Smooth muscle cell (in vitro differentiated cells): ENCODE measurements at regions not wholly inside any gene's neighbourhood (a gene's known extent, or its start where the extent isn't known, plus 50 kb on each side); places are given as distances from the start of the nearest gene placed in this dataset.

ENCODE experiments used
- DNase-seq: peaks from one replicate; lab custom pipeline; 2025; ENCODE audit not compliant: unreplicated experiment; lab: John Stamatoyannopoulos, UW
- H2AFZ ChIP-seq: fragments of 200-600 bp; sonication (generic); 2 replicates; pipeline ENCODE4 v1.6.0; 2016; ENCODE audit warnings: antibody characterized with exemption, low read depth, mild to moderate bottlenecking
- H3F3A ChIP-seq: fragments of 200-600 bp; sonication (generic); 2 replicates; pipeline ENCODE4 v1.6.0; 2017; ENCODE audit warnings: antibody characterized with exemption, low read depth
- H3K27ac ChIP-seq: fragments of 200-600 bp; sonication (generic); 2 replicates; pipeline ENCODE4 v1.5.1; 2016; ENCODE audit warnings: low read depth, mild to moderate bottlenecking
- H3K27me3 ChIP-seq: fragments of 200-600 bp; sonication (generic); 2 replicates; pipeline ENCODE4 v1.6.1; 2016; ENCODE audit warnings: low read depth, mild to moderate bottlenecking
- H3K36me3 ChIP-seq: fragments of 200-600 bp; sonication (generic); 2 replicates; pipeline ENCODE4 v1.5.1; 2016; ENCODE audit warnings: low read depth
- H3K4me1 ChIP-seq: fragments of 200-600 bp; sonication (generic); 2 replicates; pipeline ENCODE4 v1.5.1; 2016; ENCODE audit warnings: low read depth
- H3K4me2 ChIP-seq: fragments of 200-600 bp; sonication (generic); 2 replicates; pipeline ENCODE4 v1.6.0; 2016; ENCODE audit warnings: mild to moderate bottlenecking
- H3K4me3 ChIP-seq: fragments of 200-600 bp; sonication (generic); 2 replicates; pipeline ENCODE4 v1.5.1; 2016; ENCODE audit warnings: mild to moderate bottlenecking
- H3K79me2 ChIP-seq: fragments of 200-600 bp; sonication (generic); 2 replicates; pipeline ENCODE4 v1.6.0; 2016; ENCODE audit warnings: low read depth, mild to moderate bottlenecking
- H3K9ac ChIP-seq: fragments of 200-600 bp; sonication (generic); 2 replicates; pipeline ENCODE4 v1.6.0; 2016; ENCODE audit warnings: low read depth
- H3K9me3 ChIP-seq: fragments of 200-600 bp; sonication (generic); replicated peaks from 2 replicates; pipeline ENCODE4 v1.5.1; 2016; ENCODE audit warnings: low read depth
- H4K20me1 ChIP-seq: fragments of 200-600 bp; sonication (generic); 2 replicates; pipeline ENCODE4 v1.6.0; 2016; ENCODE audit warnings: low read depth
- CTCF ChIP-seq: fragments of 200-600 bp; sonication (generic); IDR thresholded peaks from 2 replicates; pipeline ENCODE4 v1.5.1; 2017; ENCODE audit warnings: borderline replicate concordance, mild to moderate bottlenecking, antibody characterized with exemption; ENCODE audit not compliant: insufficient read depth, poor library complexity, severe bottlenecking
- WGBS: methylation state at CpG from one replicate; pipeline ENCODE4 v1.1.7; 2016; ENCODE audit warnings: low lambda C conversion rate; 5-methylcytosine and 5-hydroxymethylcytosine counted together

GRCh38 chr2:212695426-212695825, 156.8 kb upstream of the ERBB4 start:
- H3K4me2 ChIP-seq: no peak overlapping the region
- H3K27ac ChIP-seq: no peak overlapping the region
- H2AFZ ChIP-seq: no peak overlapping the region
- no peak for TF ChIP-seq CTCF
- no peak overlapping the region for H3K9ac ChIP-seq
- no peaks in the 10 kb centered on the region for H3K9me3 ChIP-seq
- H3K27me3 ChIP-seq: no peaks in the 10 kb centered on the region
- H3K4me3 ChIP-seq: no peak overlapping the region
- H3K36me3 ChIP-seq: no peaks in the 10 kb centered on the region
- H3K79me2 ChIP-seq: no peaks in the 10 kb centered on the region
- WGBS: 84% methylated on average over 1 of the region's 1 CpG
- no peaks in the 10 kb centered on the region for H3F3A ChIP-seq
- H4K20me1 ChIP-seq: no peaks in the 10 kb centered on the region
- DNase-seq: no peak
- H3K4me1 ChIP-seq: peaks cover 6% of the 10 kb centered on the region

GRCh38 chr2:212694398-212694797, 155.8 kb upstream of the ERBB4 start:
- Histone ChIP-seq H3K4me1 (peaks cover 6% of the 10 kb centered on the region), H3K79me2 (no peaks in the 10 kb centered on the region), H3K9me3 (no peaks in the 10 kb centered on the region), H3K9ac (no peak overlapping the region), H3F3A (no peaks in the 10 kb centered on the region), H4K20me1 (no peaks in the 10 kb centered on the region), H3K4me2 (no peak overlapping the region), H3K27ac (no peak overlapping the region), H2AFZ (peak overlapping the region; percentile 62), H3K27me3 (no peaks in the 10 kb centered on the region), H3K36me3 (no peaks in the 10 kb centered on the region), H3K4me3 (no peak overlapping the region)
- no peak for TF ChIP-seq CTCF
- no peak for DNase-seq
- WGBS: 67% methylated on average over 3 of the region's 3 CpGs

GRCh38 chr2:212692466-212692865, 153.9 kb upstream of the ERBB4 start:
- Histone ChIP-seq H3K27me3 (no peaks in the 10 kb centered on the region), H3K27ac (no peak overlapping the region), H3K4me3 (no peak overlapping the region), H3K79me2 (no peaks in the 10 kb centered on the region), H4K20me1 (no peaks in the 10 kb centered on the region), H3K9ac (no peak overlapping the region), H2AFZ (peak overlapping the region; percentile 64), H3K9me3 (no peaks in the 10 kb centered on the region), H3F3A (no peaks in the 10 kb centered on the region), H3K36me3 (no peaks in the 10 kb centered on the region), H3K4me2 (peak overlapping the region; percentile 24), H3K4me1 (peaks cover 6% of the 10 kb centered on the region)
- TF ChIP-seq CTCF: no peak
- 59% methylated on average over 3 of the region's 3 CpGs for WGBS
- DNase-seq: no peak

- Histone ChIP-seq H3K9ac (no peak overlapping the region), H3K4me1 (no peaks in the 10 kb centered on the region), H3K27ac (no peak overlapping the region), H3K9me3 (no peaks in the 10 kb centered on the region), H3K36me3 (no peaks in the 10 kb centered on the region), H3K79me2 (no peaks in the 10 kb centered on the region), H3K4me2 (peak overlapping the region; percentile 30), H3K4me3 (no peak overlapping the region), H3F3A (no peaks in the 10 kb centered on the region), H4K20me1 (no peaks in the 10 kb centered on the region), H2AFZ (peak overlapping the region; percentile 41), H3K27me3 (no peaks in the 10 kb centered on the region)
- WGBS: 31% methylated on average over 10 of the region's 10 CpGs
- peak; percentile 90 for TF ChIP-seq CTCF
- DNase-seq: no peak
These were observed 147.8 kb upstream of the ERBB4 start for GRCh38 chr2:212686285-212686895.
